Testis (tissue), 2 donors: ENCODE measurements at regions not wholly inside any gene's neighbourhood (a gene's known extent, or its start where the extent isn't known, plus 50 kb on each side); places are given as distances from the start of the nearest gene placed in this dataset.

Source experiments
- DNase-seq: peaks from one replicate; pipeline ENCODE4 v3.0.0-alpha.2; 2019
- H3K27ac ChIP-seq, 2 donors: fragments of 200-600 bp; sonication (generic); one replicate each; pipeline ENCODE4 v1.5.1; 2019
- H3K27me3 ChIP-seq: fragments of 200-600 bp; sonication (generic); one replicate; pipeline ENCODE4 v1.5.1; 2019
- H3K36me3 ChIP-seq: fragments of 200-600 bp; sonication (generic); one replicate; pipeline ENCODE4 v1.5.1; 2017; ENCODE audit warnings: low read depth; ENCODE audit errors: missing control alignments
- H3K4me1 ChIP-seq: fragments of 200-600 bp; sonication (generic); one replicate; pipeline ENCODE4 v1.5.1; 2019
- H3K4me3 ChIP-seq, 2 donors: fragments of 200-600 bp; sonication (generic); one replicate each; pipeline ENCODE4 v1.5.1; 2017 to 2019
- H3K9me3 ChIP-seq: fragments of 200-600 bp; sonication (generic); one replicate; pipeline ENCODE4 v1.5.1; 2017
- POLR2A ChIP-seq: fragments of 450-650 bp; IDR thresholded peaks from one replicate; pipeline ENCODE4 v1.6.1; 2017; ENCODE audit warnings: antibody characterized with exemption, mild to moderate bottlenecking, moderate library complexity
- WGBS, 2 donors: methylation state at CpG; one replicate each; pipeline ENCODE4 v1.1.5; 2018; 5-methylcytosine and 5-hydroxymethylcytosine counted together
- intact Hi-C: fragments of 100-400 bp; cut with DNase I; formaldehyde crosslinking; loops from one replicate; pipeline ENCODE4 v1.15.1; 2023; ENCODE audit warnings: low total_unique reads
- TF ChIP-seq, protein P1 (sequence below), 3 experiments: fragments of 450-650 bp in 2 of 3; fragments of 200-600 bp in 1 of 3; sonication (generic) in 1 of 3; IDR thresholded peaks; one replicate each; pipeline ENCODE4 v1.5.1; 2016 to 2019; ENCODE audit warnings: antibody characterized with exemption in 3 of 3, mild to moderate bottlenecking in 2 of 3, moderate library complexity in 1 of 3

DNA sequence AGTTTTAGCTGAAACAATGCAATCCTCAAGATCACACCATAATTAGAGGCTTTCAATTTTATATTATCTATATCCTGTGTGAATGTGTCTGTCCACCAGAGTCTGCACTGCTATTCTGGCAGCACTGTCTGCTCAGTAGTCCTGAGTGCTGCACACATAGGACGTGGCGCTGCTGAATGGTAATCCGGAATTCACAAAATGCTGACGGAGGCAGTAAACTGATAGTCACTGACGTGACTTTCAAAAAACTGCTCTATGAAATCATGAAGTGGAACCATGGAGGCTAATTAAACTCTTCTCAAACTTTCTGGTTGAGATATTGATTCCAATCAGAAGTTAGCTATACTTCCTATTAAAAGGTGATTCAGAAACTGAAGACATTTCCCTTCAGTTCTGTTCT is 190.8 kb upstream of the NOX3 start:
- no peak for TF ChIP-seq POLR2A
- intact Hi-C loops = no loop called here
- Histone ChIP-seq H3K27me3 (no peaks in the 10 kb centered on the region), H3K9me3 (no peaks in the 10 kb centered on the region), H3K4me3 (no peak overlapping the region), H3K36me3 (no peaks in the 10 kb centered on the region), H3K27ac (no peak overlapping the region), H3K4me1 (peaks cover 7% of the 10 kb centered on the region)
- DNase-seq = no peak
- 40 to 49% methylated on average over 5 of the region's 5 CpGs for WGBS, 2 donors

DNA sequence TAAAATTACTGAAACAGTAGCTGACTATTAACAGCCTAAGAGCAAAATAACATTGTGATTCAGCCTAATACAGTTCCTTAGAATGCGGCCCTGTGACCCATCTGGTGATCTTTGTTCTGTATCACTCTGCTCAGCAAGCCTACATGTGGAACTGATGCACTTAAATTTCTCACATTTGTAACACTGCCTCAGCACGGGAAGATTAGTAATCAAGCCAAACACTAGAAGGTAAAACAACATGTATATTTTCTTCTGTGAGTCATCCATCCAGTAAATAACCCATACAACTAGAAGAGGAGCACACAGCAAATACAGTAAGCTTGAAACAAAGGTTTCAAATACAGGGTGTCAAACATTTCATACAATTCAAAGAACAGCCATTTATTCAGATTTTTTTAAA is 189.7 kb upstream of the NOX3 start:
- no peak for TF ChIP-seq POLR2A
- H3K9me3 ChIP-seq = no peaks in the 10 kb centered on the region

GRCh38 chr6:155641603-155642002 is 186.0 kb upstream of the NOX3 start:
- H3K4me3 ChIP-seq = no peak overlapping the region
- no peaks in the 10 kb centered on the region for H3K36me3 ChIP-seq
- H3K9me3 ChIP-seq = no peaks in the 10 kb centered on the region
- intact Hi-C loops = no loop called here
- WGBS, 2 donors = 81 to 85% methylated on average over 1 of the region's 1 CpG
- H3K27me3 ChIP-seq = no peaks in the 10 kb centered on the region
- H3K4me1 ChIP-seq = no peaks in the 10 kb centered on the region
- TF ChIP-seq POLR2A = no peak
- TF ChIP-seq, protein P1, sequence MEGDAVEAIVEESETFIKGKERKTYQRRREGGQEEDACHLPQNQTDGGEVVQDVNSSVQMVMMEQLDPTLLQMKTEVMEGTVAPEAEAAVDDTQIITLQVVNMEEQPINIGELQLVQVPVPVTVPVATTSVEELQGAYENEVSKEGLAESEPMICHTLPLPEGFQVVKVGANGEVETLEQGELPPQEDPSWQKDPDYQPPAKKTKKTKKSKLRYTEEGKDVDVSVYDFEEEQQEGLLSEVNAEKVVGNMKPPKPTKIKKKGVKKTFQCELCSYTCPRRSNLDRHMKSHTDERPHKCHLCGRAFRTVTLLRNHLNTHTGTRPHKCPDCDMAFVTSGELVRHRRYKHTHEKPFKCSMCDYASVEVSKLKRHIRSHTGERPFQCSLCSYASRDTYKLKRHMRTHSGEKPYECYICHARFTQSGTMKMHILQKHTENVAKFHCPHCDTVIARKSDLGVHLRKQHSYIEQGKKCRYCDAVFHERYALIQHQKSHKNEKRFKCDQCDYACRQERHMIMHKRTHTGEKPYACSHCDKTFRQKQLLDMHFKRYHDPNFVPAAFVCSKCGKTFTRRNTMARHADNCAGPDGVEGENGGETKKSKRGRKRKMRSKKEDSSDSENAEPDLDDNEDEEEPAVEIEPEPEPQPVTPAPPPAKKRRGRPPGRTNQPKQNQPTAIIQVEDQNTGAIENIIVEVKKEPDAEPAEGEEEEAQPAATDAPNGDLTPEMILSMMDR (IDR thresholded peaks at IDR 0.05) = no peak
- no peak for DNase-seq
- no peak overlapping the region for H3K27ac ChIP-seq

More for the DNA sequence above, 189.7 kb upstream of the NOX3 start:
- Histone ChIP-seq H3K36me3 (no peaks in the 10 kb centered on the region), H3K27ac (no peak overlapping the region), H3K27me3 (no peaks in the 10 kb centered on the region), H3K4me3 (no peak overlapping the region), H3K4me1 (peaks cover 7% of the 10 kb centered on the region)
- 63 to 71% methylated on average over 2 of the region's 2 CpGs for WGBS, 2 donors
- no peak for DNase-seq
- intact Hi-C loops = no loop called here

DNA sequence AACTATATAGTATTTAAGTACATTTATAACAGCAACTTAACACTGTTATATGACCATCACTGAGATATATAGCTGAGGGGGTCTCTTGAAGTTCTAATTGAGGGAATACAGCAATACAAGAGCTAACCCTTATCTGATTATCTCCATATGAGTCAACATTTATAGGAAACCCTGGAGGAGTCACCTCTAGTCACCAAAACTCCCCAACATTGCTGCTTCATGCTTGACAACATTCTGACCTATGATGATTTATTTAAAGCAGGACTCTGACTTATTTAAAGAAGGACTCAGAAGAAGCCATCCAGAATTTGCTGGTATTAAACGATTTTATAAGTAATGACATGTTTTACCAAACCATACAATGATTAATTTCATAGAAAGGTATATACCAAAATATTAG is 182.6 kb upstream of the NOX3 start:
- no peaks in the 10 kb centered on the region for H3K4me1 ChIP-seq
- H3K4me3 ChIP-seq = no peak overlapping the region
- WGBS, 2 donors = 92 to 96% methylated on average over 1 of the region's 1 CpG
- no peaks in the 10 kb centered on the region for H3K27me3 ChIP-seq
- H3K27ac ChIP-seq = no peak overlapping the region
- H3K9me3 ChIP-seq = no peaks in the 10 kb centered on the region
- DNase-seq = no peak
- no peaks in the 10 kb centered on the region for H3K36me3 ChIP-seq
- TF ChIP-seq POLR2A = no peak
- TF ChIP-seq, protein P1 (IDR thresholded peaks at IDR 0.05) = no peak
- intact Hi-C loops = no loop called here

- intact Hi-C loops = no loop called here
- Histone ChIP-seq H3K36me3 (no peaks in the 10 kb centered on the region), H3K9me3 (no peaks in the 10 kb centered on the region), H3K27me3 (no peaks in the 10 kb centered on the region), H3K4me1 (no peaks in the 10 kb centered on the region), H3K27ac (no peak overlapping the region), H3K4me3 (no peak overlapping the region)
- 89 to 90% methylated on average over 2 to 3 of the region's 3 CpGs for WGBS, 2 donors
- no peak for DNase-seq
- TF ChIP-seq, protein P1 (IDR thresholded peaks at IDR 0.05) = no peak
- no peak for TF ChIP-seq POLR2A
These were observed 179.8 kb upstream of the NOX3 start for GRCh38 chr6:155635416-155635815.

DNA sequence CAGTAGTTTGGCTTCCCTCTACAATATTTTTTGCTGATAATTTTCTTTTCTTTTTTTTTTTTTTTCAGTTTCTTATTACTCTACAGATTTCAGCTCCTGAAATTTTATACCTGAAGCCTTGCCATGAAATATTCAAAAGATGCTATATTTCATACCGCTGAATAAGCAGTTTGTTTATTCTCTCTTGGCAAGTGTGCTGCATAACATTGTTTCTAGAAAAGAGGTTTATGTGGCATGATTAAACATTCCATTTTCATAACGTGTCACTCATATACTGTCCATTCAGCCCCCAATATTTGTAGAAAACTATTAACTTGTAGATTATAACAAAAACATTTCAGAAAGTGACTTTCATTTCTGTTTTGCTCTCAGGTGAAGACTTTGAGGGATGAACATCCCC is 174.4 kb upstream of the NOX3 start:
- DNase-seq = no peak
- Histone ChIP-seq H3K36me3 (no peaks in the 10 kb centered on the region), H3K4me3 (no peak overlapping the region), H3K27me3 (no peaks in the 10 kb centered on the region), H3K27ac (no peak overlapping the region), H3K4me1 (no peaks in the 10 kb centered on the region), H3K9me3 (no peaks in the 10 kb centered on the region)
- TF ChIP-seq, protein P1 (IDR thresholded peaks at IDR 0.05) = no peak
- TF ChIP-seq POLR2A = no peak
- 72 to 79% methylated on average over 2 of the region's 2 CpGs for WGBS, 2 donors
- intact Hi-C loops = no loop called here
